ENCODE measurements at regions not wholly inside any gene's neighbourhood (a gene's known extent, or its start where the extent isn't known, plus 50 kb on each side); places are given as distances from the start of the nearest gene placed in this dataset.
A peak's percentile ranks its signal among the peaks of the same experiment; 100 is the strongest.
"Not testable (repeated sequence)": the region's sequence is repeated elsewhere in the genome, so short reads cannot be mapped to it uniquely, and the experiment has no call there.

GRCh38 chr13:106090001-106090400, 445.5 kb downstream of the EFNB2 start:
- no peak for DNase-seq (ENCODE audit: low read depth in 2 of 2)
- no peak for TF ChIP-seq CTCF (IDR thresholded peaks at IDR 0.05; ENCODE audit: low read depth, low read length)
- H3K4me3 ChIP-seq (replicated peaks in 1 of 2; ENCODE audit: low read depth in 2 of 2, low read length in 2 of 2) = no peak overlapping the region

GRCh38 chr13:106089261-106089980, 446.0 kb downstream of the EFNB2 start:
- no peak for TF ChIP-seq CTCF (IDR thresholded peaks at IDR 0.05; ENCODE audit: low read depth, low read length)
- DNase-seq (ENCODE audit: low read depth in 2 of 2) = no peak
- H3K4me3 ChIP-seq (replicated peaks in 1 of 2; ENCODE audit: low read depth in 2 of 2, low read length in 2 of 2) = no peak overlapping the region

GRCh38 chr13:106088085-106088484, 447.4 kb downstream of the EFNB2 start:
- no peak for DNase-seq (ENCODE audit: low read depth in 2 of 2)
- H3K4me3 ChIP-seq (replicated peaks in 1 of 2; ENCODE audit: low read depth in 2 of 2, low read length in 2 of 2) = no peak overlapping the region
- TF ChIP-seq CTCF (IDR thresholded peaks at IDR 0.05; ENCODE audit: low read depth, low read length) = no peak

GRCh38 chr13:106087201-106087600, 448.3 kb downstream of the EFNB2 start:
- TF ChIP-seq CTCF (IDR thresholded peaks at IDR 0.05; ENCODE audit: low read depth, low read length) = no peak
- no peak for DNase-seq (ENCODE audit: low read depth in 2 of 2)
- no peak overlapping the region for H3K4me3 ChIP-seq (replicated peaks in 1 of 2; ENCODE audit: low read depth in 2 of 2, low read length in 2 of 2)

GRCh38 chr13:106083620-106084350, 451.7 kb downstream of the EFNB2 start:
- peak; percentile 59 to 78 for DNase-seq (ENCODE audit: low read depth in 2 of 2)
- TF ChIP-seq CTCF (IDR thresholded peaks at IDR 0.05; ENCODE audit: low read depth, low read length) = peak; percentile 82
- H3K4me3 ChIP-seq (replicated peaks in 1 of 2; ENCODE audit: low read depth in 2 of 2, low read length in 2 of 2) = no peak overlapping the region

GRCh38 chr13:106081221-106081620, 454.2 kb downstream of the EFNB2 start:
- not testable (repeated sequence) for DNase-seq (ENCODE audit: low read depth in 2 of 2); H3K4me3 ChIP-seq (replicated peaks in 1 of 2; ENCODE audit: low read depth in 2 of 2, low read length in 2 of 2)

GRCh38 chr13:106078191-106078590, 457.3 kb downstream of the EFNB2 start:
- no peak overlapping the region for H3K4me3 ChIP-seq (replicated peaks in 1 of 2; ENCODE audit: low read depth in 2 of 2, low read length in 2 of 2)
- peak in 1 of 2 donors; percentile 9 for DNase-seq (ENCODE audit: low read depth in 2 of 2)
- no peak for TF ChIP-seq CTCF (IDR thresholded peaks at IDR 0.05; ENCODE audit: low read depth, low read length)
